Panc1 (cell line): ENCODE measurements at regions not wholly inside any gene's neighbourhood (a gene's known extent, or its start where the extent isn't known, plus 50 kb on each side); places are given as distances from the start of the nearest gene placed in this dataset.

Source experiments
- TCF7L2 ChIP-seq: IDR thresholded peaks from 2 replicates; pipeline ENCODE4 v1.6.1; 2011; ENCODE audit warnings: mild to moderate bottlenecking, low read depth, low read length, inconsistent platforms
- TF ChIP-seq, protein P1 (sequence below): fragments of 450-650 bp; IDR thresholded peaks from 2 replicates; pipeline ENCODE4 v1.5.1; 2017; ENCODE audit warnings: mild to moderate bottlenecking
- TF ChIP-seq, protein P2 (sequence below), 2 experiments: IDR thresholded peaks; 2 replicates each; pipeline ENCODE4 v1.6.1; 2011 to 2012; ENCODE audit warnings: low read depth in 2 of 2, control low read depth in 1 of 2, low read length in 1 of 2, mild to moderate bottlenecking in 1 of 2, moderate library complexity in 1 of 2; ENCODE audit not compliant: insufficient read depth in 1 of 2

DNA sequence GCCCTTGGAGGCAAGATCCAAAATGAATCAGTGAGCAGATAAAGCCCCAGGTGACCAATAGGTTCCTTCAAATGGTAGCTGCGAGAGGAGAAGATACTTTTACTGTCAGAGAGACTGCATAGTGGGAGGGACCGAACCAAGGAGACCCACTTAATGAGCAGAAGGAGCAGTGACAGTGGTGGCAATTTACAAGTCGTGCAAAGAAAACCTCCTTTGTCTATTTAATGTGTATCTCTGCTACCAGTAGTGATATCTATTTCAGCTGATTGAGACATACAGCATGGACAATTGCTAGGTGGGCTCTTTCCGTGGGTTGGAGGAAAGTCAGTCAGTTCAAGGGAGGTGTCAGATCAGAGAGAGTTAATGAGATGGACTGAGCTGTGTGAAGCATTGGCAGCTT, 480.4 kb downstream of the GATA3 start:
- TF ChIP-seq, protein P1, sequence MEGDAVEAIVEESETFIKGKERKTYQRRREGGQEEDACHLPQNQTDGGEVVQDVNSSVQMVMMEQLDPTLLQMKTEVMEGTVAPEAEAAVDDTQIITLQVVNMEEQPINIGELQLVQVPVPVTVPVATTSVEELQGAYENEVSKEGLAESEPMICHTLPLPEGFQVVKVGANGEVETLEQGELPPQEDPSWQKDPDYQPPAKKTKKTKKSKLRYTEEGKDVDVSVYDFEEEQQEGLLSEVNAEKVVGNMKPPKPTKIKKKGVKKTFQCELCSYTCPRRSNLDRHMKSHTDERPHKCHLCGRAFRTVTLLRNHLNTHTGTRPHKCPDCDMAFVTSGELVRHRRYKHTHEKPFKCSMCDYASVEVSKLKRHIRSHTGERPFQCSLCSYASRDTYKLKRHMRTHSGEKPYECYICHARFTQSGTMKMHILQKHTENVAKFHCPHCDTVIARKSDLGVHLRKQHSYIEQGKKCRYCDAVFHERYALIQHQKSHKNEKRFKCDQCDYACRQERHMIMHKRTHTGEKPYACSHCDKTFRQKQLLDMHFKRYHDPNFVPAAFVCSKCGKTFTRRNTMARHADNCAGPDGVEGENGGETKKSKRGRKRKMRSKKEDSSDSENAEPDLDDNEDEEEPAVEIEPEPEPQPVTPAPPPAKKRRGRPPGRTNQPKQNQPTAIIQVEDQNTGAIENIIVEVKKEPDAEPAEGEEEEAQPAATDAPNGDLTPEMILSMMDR = no peak
- TF ChIP-seq TCF7L2 = no peak
- TF ChIP-seq, protein P2, sequence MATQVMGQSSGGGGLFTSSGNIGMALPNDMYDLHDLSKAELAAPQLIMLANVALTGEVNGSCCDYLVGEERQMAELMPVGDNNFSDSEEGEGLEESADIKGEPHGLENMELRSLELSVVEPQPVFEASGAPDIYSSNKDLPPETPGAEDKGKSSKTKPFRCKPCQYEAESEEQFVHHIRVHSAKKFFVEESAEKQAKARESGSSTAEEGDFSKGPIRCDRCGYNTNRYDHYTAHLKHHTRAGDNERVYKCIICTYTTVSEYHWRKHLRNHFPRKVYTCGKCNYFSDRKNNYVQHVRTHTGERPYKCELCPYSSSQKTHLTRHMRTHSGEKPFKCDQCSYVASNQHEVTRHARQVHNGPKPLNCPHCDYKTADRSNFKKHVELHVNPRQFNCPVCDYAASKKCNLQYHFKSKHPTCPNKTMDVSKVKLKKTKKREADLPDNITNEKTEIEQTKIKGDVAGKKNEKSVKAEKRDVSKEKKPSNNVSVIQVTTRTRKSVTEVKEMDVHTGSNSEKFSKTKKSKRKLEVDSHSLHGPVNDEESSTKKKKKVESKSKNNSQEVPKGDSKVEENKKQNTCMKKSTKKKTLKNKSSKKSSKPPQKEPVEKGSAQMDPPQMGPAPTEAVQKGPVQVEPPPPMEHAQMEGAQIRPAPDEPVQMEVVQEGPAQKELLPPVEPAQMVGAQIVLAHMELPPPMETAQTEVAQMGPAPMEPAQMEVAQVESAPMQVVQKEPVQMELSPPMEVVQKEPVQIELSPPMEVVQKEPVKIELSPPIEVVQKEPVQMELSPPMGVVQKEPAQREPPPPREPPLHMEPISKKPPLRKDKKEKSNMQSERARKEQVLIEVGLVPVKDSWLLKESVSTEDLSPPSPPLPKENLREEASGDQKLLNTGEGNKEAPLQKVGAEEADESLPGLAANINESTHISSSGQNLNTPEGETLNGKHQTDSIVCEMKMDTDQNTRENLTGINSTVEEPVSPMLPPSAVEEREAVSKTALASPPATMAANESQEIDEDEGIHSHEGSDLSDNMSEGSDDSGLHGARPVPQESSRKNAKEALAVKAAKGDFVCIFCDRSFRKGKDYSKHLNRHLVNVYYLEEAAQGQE (IDR thresholded peaks at IDR 0.05; ENCODE audit: insufficient read depth in 1 of 2, low read depth in 2 of 2, low read length in 1 of 2) = no peak
